ENCODE measurements at regions not wholly inside any gene's neighbourhood (a gene's known extent, or its start where the extent isn't known, plus 50 kb on each side); places are given as distances from the start of the nearest gene placed in this dataset.

GRCh38 chr11:95547976-95548375 is 241.6 kb downstream of the FAM76B start:
- no peak for DNase-seq (ENCODE audit: low spot score in 2 of 2)
- intact Hi-C loops (cut with DNase I; ENCODE audit: low total_unique reads) = no loop called here
- no peak overlapping the region for H3K4me3 ChIP-seq (ENCODE audit: low read depth, poor library complexity, severe bottlenecking)
- no peak for TF ChIP-seq POLR2A (IDR thresholded peaks at IDR 0.05)
- no peak for TF ChIP-seq CTCF (IDR thresholded peaks at IDR 0.05)

GRCh38 chr11:95547186-95547585 is 242.4 kb downstream of the FAM76B start:
- intact Hi-C loops (cut with DNase I; ENCODE audit: low total_unique reads) = no loop called here
- DNase-seq (ENCODE audit: low spot score in 2 of 2) = no peak
- no peak overlapping the region for H3K4me3 ChIP-seq (ENCODE audit: low read depth, poor library complexity, severe bottlenecking)
- WGBS, 2 donors = 41 to 62% methylated on average over 2 of the region's 2 CpGs
- TF ChIP-seq CTCF (IDR thresholded peaks at IDR 0.05) (no peak), POLR2A (IDR thresholded peaks at IDR 0.05) (no peak)

- intact Hi-C loops (cut with DNase I; ENCODE audit: low total_unique reads) = no loop called here
- 78 to 84% methylated on average over 9 of the region's 9 CpGs for WGBS, 2 donors
- TF ChIP-seq POLR2A (IDR thresholded peaks at IDR 0.05) = no peak
- no peak for TF ChIP-seq CTCF (IDR thresholded peaks at IDR 0.05)
- no peak overlapping the region for H3K4me3 ChIP-seq (ENCODE audit: low read depth, poor library complexity, severe bottlenecking)
- DNase-seq (ENCODE audit: low spot score in 2 of 2) = no peak
Measured at GRCh38 chr11:95545116-95545875, 244.3 kb downstream of the FAM76B start.

GRCh38 chr11:95544095-95544856 is 245.3 kb downstream of the FAM76B start:
- 91 to 95% methylated on average over 3 of the region's 3 CpGs for WGBS, 2 donors
- no peak for DNase-seq (ENCODE audit: low spot score in 2 of 2)
- TF ChIP-seq POLR2A (IDR thresholded peaks at IDR 0.05) (no peak), CTCF (IDR thresholded peaks at IDR 0.05) (no peak)
- H3K4me3 ChIP-seq (ENCODE audit: low read depth, poor library complexity, severe bottlenecking) = no peak overlapping the region
- intact Hi-C loops (cut with DNase I; ENCODE audit: low total_unique reads) = no loop called here

GRCh38 chr11:95542868-95543551 is 246.6 kb downstream of the FAM76B start:
- WGBS, 2 donors = 95 to 97% methylated on average over 2 of the region's 2 CpGs
- no peak for DNase-seq (ENCODE audit: low spot score in 2 of 2)
- intact Hi-C loops (cut with DNase I; ENCODE audit: low total_unique reads) = no loop called here
- no peak for TF ChIP-seq POLR2A (IDR thresholded peaks at IDR 0.05)
- no peak for TF ChIP-seq CTCF (IDR thresholded peaks at IDR 0.05)
- no peak overlapping the region for H3K4me3 ChIP-seq (ENCODE audit: low read depth, poor library complexity, severe bottlenecking)

Data from lower leg skin (tissue), 4 donors.